ENCODE measurements at regions not wholly inside any gene's neighbourhood (a gene's known extent, or its start where the extent isn't known, plus 50 kb on each side); places are given as distances from the start of the nearest gene placed in this dataset.

GRCh38 chr5:57618767-57619381 is 136.3 kb upstream of the ACTBL2 start:
- TF ChIP-seq, protein P1, sequence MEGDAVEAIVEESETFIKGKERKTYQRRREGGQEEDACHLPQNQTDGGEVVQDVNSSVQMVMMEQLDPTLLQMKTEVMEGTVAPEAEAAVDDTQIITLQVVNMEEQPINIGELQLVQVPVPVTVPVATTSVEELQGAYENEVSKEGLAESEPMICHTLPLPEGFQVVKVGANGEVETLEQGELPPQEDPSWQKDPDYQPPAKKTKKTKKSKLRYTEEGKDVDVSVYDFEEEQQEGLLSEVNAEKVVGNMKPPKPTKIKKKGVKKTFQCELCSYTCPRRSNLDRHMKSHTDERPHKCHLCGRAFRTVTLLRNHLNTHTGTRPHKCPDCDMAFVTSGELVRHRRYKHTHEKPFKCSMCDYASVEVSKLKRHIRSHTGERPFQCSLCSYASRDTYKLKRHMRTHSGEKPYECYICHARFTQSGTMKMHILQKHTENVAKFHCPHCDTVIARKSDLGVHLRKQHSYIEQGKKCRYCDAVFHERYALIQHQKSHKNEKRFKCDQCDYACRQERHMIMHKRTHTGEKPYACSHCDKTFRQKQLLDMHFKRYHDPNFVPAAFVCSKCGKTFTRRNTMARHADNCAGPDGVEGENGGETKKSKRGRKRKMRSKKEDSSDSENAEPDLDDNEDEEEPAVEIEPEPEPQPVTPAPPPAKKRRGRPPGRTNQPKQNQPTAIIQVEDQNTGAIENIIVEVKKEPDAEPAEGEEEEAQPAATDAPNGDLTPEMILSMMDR (IDR thresholded peaks at IDR 0.05; ENCODE audit: low read depth, low read length), result no peak
- no peak overlapping the region for H3K4me3 ChIP-seq (ENCODE audit: low read depth, low read length)

GRCh38 chr5:57613741-57614140 is 131.1 kb upstream of the ACTBL2 start:
- no peak overlapping the region for H3K4me3 ChIP-seq (ENCODE audit: low read depth, low read length)
- TF ChIP-seq, protein P1 (IDR thresholded peaks at IDR 0.05; ENCODE audit: low read depth, low read length), result no peak

GRCh38 chr5:57611177-57611576 is 128.6 kb upstream of the ACTBL2 start:
- TF ChIP-seq, protein P1 (IDR thresholded peaks at IDR 0.05; ENCODE audit: low read depth, low read length), result no peak
- H3K4me3 ChIP-seq (ENCODE audit: low read depth, low read length), result no peak overlapping the region

DNA sequence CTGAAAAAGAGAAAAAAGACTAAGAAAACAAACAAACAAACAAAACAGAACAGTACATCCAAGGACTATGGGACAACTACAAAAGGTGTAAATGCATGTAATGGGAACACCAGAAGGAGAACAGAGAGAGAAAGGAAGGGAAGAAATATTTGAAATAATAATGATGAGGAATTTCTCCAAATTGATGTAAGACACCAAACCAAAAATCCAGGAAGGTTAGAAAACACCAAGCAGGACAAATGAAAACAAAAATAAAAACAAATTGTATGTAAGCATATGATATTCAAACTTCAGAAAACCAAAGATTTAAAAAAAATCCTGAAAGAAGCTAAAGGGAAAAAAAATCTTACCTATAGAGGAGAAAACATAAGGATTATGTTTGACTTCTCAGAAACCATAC is 125.9 kb upstream of the ACTBL2 start:
- TF ChIP-seq, protein P1 (IDR thresholded peaks at IDR 0.05; ENCODE audit: low read depth, low read length), result no peak
- no peak overlapping the region for H3K4me3 ChIP-seq (ENCODE audit: low read depth, low read length)

- TF ChIP-seq, protein P1 (IDR thresholded peaks at IDR 0.05; ENCODE audit: low read depth, low read length), result no peak
- H3K4me3 ChIP-seq (ENCODE audit: low read depth, low read length), result no peak overlapping the region
Observed at GRCh38 chr5:57601996-57602395, 119.4 kb upstream of the ACTBL2 start.

GRCh38 chr5:57600321-57600720 is 117.7 kb upstream of the ACTBL2 start:
- no peak overlapping the region for H3K4me3 ChIP-seq (ENCODE audit: low read depth, low read length)
- TF ChIP-seq, protein P1 (IDR thresholded peaks at IDR 0.05; ENCODE audit: low read depth, low read length), result no peak

DNA sequence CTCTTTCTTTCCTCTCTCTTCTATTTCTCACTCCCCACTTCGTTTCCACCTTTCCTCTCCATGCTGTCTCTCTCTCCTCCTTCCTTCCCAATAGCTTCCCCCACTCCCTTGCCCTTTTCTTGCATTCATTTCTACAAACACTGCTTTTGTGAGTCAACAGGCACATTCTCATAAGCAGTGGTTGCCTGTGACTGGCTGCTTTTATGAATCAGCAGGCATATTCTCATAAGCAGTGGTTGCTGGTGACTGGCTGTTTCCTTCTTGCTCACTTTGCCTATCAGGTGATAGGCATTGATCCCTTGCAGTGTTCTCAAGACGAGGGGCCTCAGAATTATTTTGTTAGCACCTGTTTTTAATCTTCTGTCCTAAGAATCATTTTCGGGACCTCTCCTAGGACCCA is 116.1 kb upstream of the ACTBL2 start:
- TF ChIP-seq, protein P1 (IDR thresholded peaks at IDR 0.05; ENCODE audit: low read depth, low read length), result no peak
- no peak overlapping the region for H3K4me3 ChIP-seq (ENCODE audit: low read depth, low read length)
